GM23338 (cell line): ENCODE measurements at regions not wholly inside any gene's neighbourhood (a gene's known extent, or its start where the extent isn't known, plus 50 kb on each side); places are given as distances from the start of the nearest gene placed in this dataset.
"Not testable (repeated sequence)": the region's sequence is repeated elsewhere in the genome, so short reads cannot be mapped to it uniquely, and the experiment has no call there.

Experiments
- ATAC-seq: fragments of 200-7000 bp; cut with Tn5 transposase; 3 replicates; pipeline ENCODE4 v1.9.1; 2020
- DNase-seq: peaks from one replicate; pipeline ENCODE4 v3.0.0-alpha.2; 2015; ENCODE audit warnings: low spot score
- H2AFZ ChIP-seq: fragments of 200-600 bp; sonication (generic); 2 replicates; pipeline ENCODE4 v1.8.0; 2016; ENCODE audit warnings: antibody characterized with exemption, mild to moderate bottlenecking, moderate library complexity
- H3F3A ChIP-seq: fragments of 200-600 bp; sonication (generic); replicated peaks from 2 replicates; pipeline ENCODE4 v1.8.0; 2017; ENCODE audit warnings: antibody characterized with exemption, mixed run types, low read depth
- H3K27ac ChIP-seq: fragments of 200-600 bp; sonication (generic); 2 replicates; pipeline ENCODE4 v1.6.1; 2016; ENCODE audit warnings: low read depth
- H3K27me3 ChIP-seq: fragments of 200-600 bp; sonication (generic); 2 replicates; pipeline ENCODE4 v1.8.0; 2016; ENCODE audit warnings: mild to moderate bottlenecking, mixed run types, moderate library complexity; ENCODE audit not compliant: insufficient read depth
- H3K36me3 ChIP-seq: fragments of 200-600 bp; sonication (generic); 2 replicates; pipeline ENCODE4 v1.8.0; 2016; ENCODE audit warnings: mild to moderate bottlenecking; ENCODE audit not compliant: insufficient read depth
- H3K4me1 ChIP-seq: fragments of 200-600 bp; sonication (generic); 2 replicates; pipeline ENCODE4 v1.8.0; 2016; ENCODE audit warnings: mild to moderate bottlenecking, moderate library complexity; ENCODE audit not compliant: insufficient read depth
- H3K4me2 ChIP-seq: fragments of 200-600 bp; sonication (generic); 2 replicates; pipeline ENCODE4 v1.7.1; 2017; ENCODE audit warnings: mixed run types
- H3K4me3 ChIP-seq: fragments of 200-600 bp; sonication (generic); 2 replicates; pipeline ENCODE4 v1.6.1; 2016; ENCODE audit warnings: mixed run types
- H3K79me2 ChIP-seq: fragments of 200-600 bp; sonication (generic); replicated peaks from 2 replicates; pipeline ENCODE4 v1.8.0; 2017; ENCODE audit warnings: mild to moderate bottlenecking; ENCODE audit not compliant: insufficient read depth
- H3K9me2 ChIP-seq: fragments of 200-600 bp; sonication (generic); 2 replicates; pipeline ENCODE4 v1.8.0; 2017; ENCODE audit not compliant: insufficient read depth
- H4K20me1 ChIP-seq: fragments of 200-600 bp; sonication (generic); replicated peaks from 2 replicates; pipeline ENCODE4 v1.8.0; 2017; ENCODE audit warnings: mild to moderate bottlenecking; ENCODE audit not compliant: insufficient read depth
- H3K27ac Mint-ChIP-seq: 2 replicates; pipeline ENCODE4 v1.8.0; 2020; ENCODE audit warnings: inconsistent platforms, mild to moderate bottlenecking, moderate library complexity, mixed read lengths
- H3K27me3 Mint-ChIP-seq: 3 replicates; pipeline ENCODE4 v1.8.0; 2022; ENCODE audit warnings: low read depth, mild to moderate bottlenecking, moderate library complexity, mixed read lengths, inconsistent platforms; ENCODE audit not compliant: insufficient read depth, poor library complexity
- H3K36me3 Mint-ChIP-seq: 3 replicates; pipeline ENCODE4 v1.8.0; 2021; ENCODE audit warnings: low read depth, mild to moderate bottlenecking, inconsistent platforms, moderate library complexity, mixed read lengths
- H3K4me1 Mint-ChIP-seq: 3 replicates; pipeline ENCODE4 v1.8.0; 2020; ENCODE audit warnings: mild to moderate bottlenecking, inconsistent platforms, mixed read lengths
- H3K4me3 Mint-ChIP-seq: 3 replicates; pipeline ENCODE4 v1.8.0; 2021; ENCODE audit warnings: moderate library complexity, mild to moderate bottlenecking, inconsistent platforms, mixed read lengths
- H3K9me3 Mint-ChIP-seq: 3 replicates; pipeline ENCODE4 v1.8.0; 2020; ENCODE audit warnings: moderate library complexity, mild to moderate bottlenecking, inconsistent platforms, mixed read lengths
- CREB1 ChIP-seq: fragments of 250-450 bp; sonication (Bioruptor Pico); IDR thresholded peaks from 2 replicates; pipeline ENCODE4 v1.5.0; 2020; ENCODE audit warnings: low read depth, mild to moderate bottlenecking, moderate library complexity
- EZH2phosphoT487 ChIP-seq: fragments of 200-600 bp; sonication (generic); IDR thresholded peaks from one replicate; pipeline ENCODE4 v1.8.1; 2018; ENCODE audit warnings: antibody characterized with exemption; ENCODE audit not compliant: unreplicated experiment
- NANOG ChIP-seq: IDR thresholded peaks from 2 replicates; pipeline ENCODE4 v1.6.1; 2016; ENCODE audit warnings: antibody characterized with exemption, borderline replicate concordance
- ZNF331 ChIP-seq: fragments of 250-450 bp; sonication (Bioruptor Pico); IDR thresholded peaks from 2 replicates; pipeline ENCODE4 v1.5.0; 2020; ENCODE audit warnings: low read depth, mild to moderate bottlenecking, moderate library complexity
- TF ChIP-seq, protein P1 (sequence below): IDR thresholded peaks from one replicate; pipeline ENCODE4 v1.6.1; 2018; ENCODE audit warnings: antibody characterized with exemption; ENCODE audit not compliant: unreplicated experiment

DNA sequence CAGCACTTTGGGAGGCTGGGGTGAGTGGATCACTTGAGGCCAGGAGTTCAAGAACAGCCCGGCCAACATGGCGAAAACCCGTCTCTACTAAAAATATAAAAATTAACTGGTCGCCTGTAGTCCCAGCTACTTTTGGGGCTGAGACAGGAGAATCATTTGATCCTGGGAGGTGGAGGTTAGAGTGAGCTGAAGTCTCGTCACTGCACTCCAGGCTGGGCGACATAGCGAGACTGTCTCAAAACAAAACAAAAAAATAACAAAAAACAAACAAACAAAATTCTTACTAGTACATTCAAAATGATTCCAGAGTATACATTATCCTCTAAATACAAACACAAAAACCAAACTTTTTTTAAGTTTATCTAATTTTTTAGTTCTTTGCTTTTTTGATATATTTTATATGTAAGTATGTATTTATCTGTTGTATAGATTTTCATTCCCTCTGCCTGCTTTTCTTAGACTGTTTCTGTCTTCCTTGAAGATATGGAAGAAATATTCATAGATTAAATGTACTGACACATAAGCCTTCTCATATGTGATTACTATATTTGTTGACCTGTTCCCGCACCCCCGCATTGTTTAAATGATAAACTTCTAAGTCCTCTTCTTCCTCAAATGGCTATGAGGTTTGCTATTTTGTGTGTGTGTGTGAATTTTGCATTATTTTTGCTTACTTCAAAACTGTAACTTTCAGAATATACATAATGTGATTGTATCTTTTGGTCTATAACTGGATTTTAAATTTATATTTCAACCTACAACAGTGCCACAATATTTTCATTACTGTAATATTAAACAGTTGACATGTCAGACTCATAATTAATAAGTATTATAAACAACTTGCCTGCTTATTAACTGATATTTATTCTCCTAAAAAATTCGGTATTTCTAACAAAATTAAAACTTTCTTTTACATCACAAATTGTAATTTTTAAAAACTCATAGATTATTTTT is 1674.1 kb upstream of the B3GALT2 start:
- Histone ChIP-seq H3F3A (no peaks in the 10 kb centered on the region), H3K79me2 (no peaks in the 10 kb centered on the region), H3K9me2 (no peaks in the 10 kb centered on the region), H3K4me2 (no peak overlapping the region), H3K4me3 (no peak overlapping the region), H3K36me3 (no peaks in the 10 kb centered on the region), H3K27me3 (no peaks in the 10 kb centered on the region), H4K20me1 (no peaks in the 10 kb centered on the region), H3K4me1 (no peaks in the 10 kb centered on the region), H3K27ac (no peak overlapping the region), H2AFZ (no peak overlapping the region)
- no peak overlapping the region for H3K4me3 Mint-ChIP-seq
- H3K4me1 Mint-ChIP-seq: no peaks in the 10 kb centered on the region
- no peaks in the 10 kb centered on the region for H3K27me3 Mint-ChIP-seq
- peaks cover 2% of the 10 kb centered on the region; the same call in 2 of the 3 replicates for H3K36me3 Mint-ChIP-seq
- TF ChIP-seq, protein P1, sequence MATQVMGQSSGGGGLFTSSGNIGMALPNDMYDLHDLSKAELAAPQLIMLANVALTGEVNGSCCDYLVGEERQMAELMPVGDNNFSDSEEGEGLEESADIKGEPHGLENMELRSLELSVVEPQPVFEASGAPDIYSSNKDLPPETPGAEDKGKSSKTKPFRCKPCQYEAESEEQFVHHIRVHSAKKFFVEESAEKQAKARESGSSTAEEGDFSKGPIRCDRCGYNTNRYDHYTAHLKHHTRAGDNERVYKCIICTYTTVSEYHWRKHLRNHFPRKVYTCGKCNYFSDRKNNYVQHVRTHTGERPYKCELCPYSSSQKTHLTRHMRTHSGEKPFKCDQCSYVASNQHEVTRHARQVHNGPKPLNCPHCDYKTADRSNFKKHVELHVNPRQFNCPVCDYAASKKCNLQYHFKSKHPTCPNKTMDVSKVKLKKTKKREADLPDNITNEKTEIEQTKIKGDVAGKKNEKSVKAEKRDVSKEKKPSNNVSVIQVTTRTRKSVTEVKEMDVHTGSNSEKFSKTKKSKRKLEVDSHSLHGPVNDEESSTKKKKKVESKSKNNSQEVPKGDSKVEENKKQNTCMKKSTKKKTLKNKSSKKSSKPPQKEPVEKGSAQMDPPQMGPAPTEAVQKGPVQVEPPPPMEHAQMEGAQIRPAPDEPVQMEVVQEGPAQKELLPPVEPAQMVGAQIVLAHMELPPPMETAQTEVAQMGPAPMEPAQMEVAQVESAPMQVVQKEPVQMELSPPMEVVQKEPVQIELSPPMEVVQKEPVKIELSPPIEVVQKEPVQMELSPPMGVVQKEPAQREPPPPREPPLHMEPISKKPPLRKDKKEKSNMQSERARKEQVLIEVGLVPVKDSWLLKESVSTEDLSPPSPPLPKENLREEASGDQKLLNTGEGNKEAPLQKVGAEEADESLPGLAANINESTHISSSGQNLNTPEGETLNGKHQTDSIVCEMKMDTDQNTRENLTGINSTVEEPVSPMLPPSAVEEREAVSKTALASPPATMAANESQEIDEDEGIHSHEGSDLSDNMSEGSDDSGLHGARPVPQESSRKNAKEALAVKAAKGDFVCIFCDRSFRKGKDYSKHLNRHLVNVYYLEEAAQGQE: no peak
- TF ChIP-seq CREB1 (CRISPR knock-in tag): no peak
- TF ChIP-seq NANOG: no peak
- TF ChIP-seq ZNF331 (CRISPR knock-in tag): no peak
- TF ChIP-seq EZH2phosphoT487: no peak
- no peak for ATAC-seq
- no peak overlapping the region for H3K27ac Mint-ChIP-seq
- H3K9me3 Mint-ChIP-seq: peaks cover 8% of the 10 kb centered on the region
- DNase-seq: no peak

DNA sequence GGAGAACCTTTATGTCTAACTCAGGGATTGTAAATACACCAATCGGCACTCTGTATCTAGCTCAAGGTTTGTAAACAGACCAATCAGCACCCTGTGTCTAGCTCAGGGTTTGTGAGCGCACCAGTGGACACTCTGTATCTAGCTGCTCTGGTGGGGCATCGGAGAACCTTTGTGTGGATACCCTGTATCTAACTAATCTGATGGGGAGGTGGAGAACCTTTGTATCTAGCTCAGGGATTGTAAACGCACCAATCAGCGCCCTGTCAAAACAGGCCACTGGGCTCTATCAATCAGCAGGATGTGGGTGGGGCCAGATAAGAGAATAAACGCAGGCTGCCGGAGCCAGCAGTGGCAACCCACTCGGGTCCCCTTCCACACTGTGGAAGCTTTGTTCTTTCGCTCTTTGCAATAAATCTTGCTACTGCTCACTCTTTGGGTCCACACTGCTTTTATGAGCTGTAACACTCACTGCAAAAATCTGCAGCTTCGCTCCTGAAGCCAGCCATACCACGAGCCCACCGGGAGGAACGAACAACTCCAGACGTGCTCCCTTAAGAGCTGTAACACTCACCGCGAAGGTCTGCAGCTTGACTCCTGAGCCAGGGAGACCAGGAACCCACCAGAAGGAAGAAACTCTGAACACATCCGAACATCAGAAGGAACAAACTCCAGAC is 1673.2 kb upstream of the B3GALT2 start:
- not testable (repeated sequence) for H3K36me3 ChIP-seq, H3K4me2 ChIP-seq, H3K4me3 Mint-ChIP-seq, H3K4me1 ChIP-seq, H3K27me3 ChIP-seq, H3K9me2 ChIP-seq, H2AFZ ChIP-seq, H3K9me3 Mint-ChIP-seq, H3K4me1 Mint-ChIP-seq, H3K27ac ChIP-seq, H3K4me3 ChIP-seq, ATAC-seq, H3K79me2 ChIP-seq, H3K27me3 Mint-ChIP-seq, H4K20me1 ChIP-seq, H3K27ac Mint-ChIP-seq, H3F3A ChIP-seq, H3K36me3 Mint-ChIP-seq, DNase-seq

GRCh38 chr1:194858811-194859480 is 1672.5 kb upstream of the B3GALT2 start:
- H3K79me2 ChIP-seq, H3K27ac ChIP-seq, H3K4me1 Mint-ChIP-seq, H3K27me3 Mint-ChIP-seq, H3F3A ChIP-seq, DNase-seq, H3K36me3 Mint-ChIP-seq, H3K36me3 ChIP-seq, ATAC-seq, H3K4me3 Mint-ChIP-seq, H2AFZ ChIP-seq, H3K4me1 ChIP-seq, H3K27ac Mint-ChIP-seq, H3K4me3 ChIP-seq, H4K20me1 ChIP-seq, H3K27me3 ChIP-seq, H3K4me2 ChIP-seq, H3K9me3 Mint-ChIP-seq, H3K9me2 ChIP-seq: not testable (repeated sequence)
